Neural cell (in vitro differentiated cells): ENCODE measurements at regions not wholly inside any gene's neighbourhood (a gene's known extent, or its start where the extent isn't known, plus 50 kb on each side); places are given as distances from the start of the nearest gene placed in this dataset.

Source experiments
- H2AFZ ChIP-seq: fragments of 200-600, 300-800 bp; sonication (generic), shearing (Covaris generic); 2 replicates; pipeline ENCODE4 v1.6.0; 2014; ENCODE audit warnings: low read depth, mild to moderate bottlenecking, antibody characterized with exemption, low read length, moderate library complexity
- H3F3A ChIP-seq: fragments of 200-600 bp; shearing (Covaris generic); 2 replicates; pipeline ENCODE4 v1.6.1; 2016; ENCODE audit warnings: mild to moderate bottlenecking, moderate library complexity, mixed read lengths, antibody characterized with exemption, low read length; ENCODE audit not compliant: insufficient read depth, poor library complexity, severe bottlenecking
- H3K27ac ChIP-seq: fragments of 200-600, 300-800 bp; sonication (generic), shearing (Covaris generic); 2 replicates; pipeline ENCODE4 v1.5.1; 2014; ENCODE audit warnings: mild to moderate bottlenecking, low read length, moderate library complexity
- H3K27me3 ChIP-seq: fragments of 300-800, 200-600 bp; sonication (generic), shearing (Covaris generic); 2 replicates; pipeline ENCODE4 v1.6.0; 2014; ENCODE audit warnings: mild to moderate bottlenecking, low read depth, low read length, moderate library complexity; ENCODE audit not compliant: insufficient read depth
- H3K36me3 ChIP-seq: fragments of 300-800, 200-600 bp; sonication (generic), shearing (Covaris generic); 2 replicates; pipeline ENCODE4 v1.5.1; 2014; ENCODE audit warnings: mild to moderate bottlenecking, antibody characterized with exemption, low read length, moderate library complexity; ENCODE audit not compliant: insufficient read depth
- H3K4me2 ChIP-seq: fragments of 300-800, 200-600 bp; sonication (generic), shearing (Covaris generic); 2 replicates; pipeline ENCODE4 v1.6.0; 2014; ENCODE audit warnings: mild to moderate bottlenecking, low read length
- H3K4me3 ChIP-seq: fragments of 300-800, 200-600 bp; sonication (generic), shearing (Covaris generic); 2 replicates; pipeline ENCODE4 v1.5.1; 2014; ENCODE audit warnings: mild to moderate bottlenecking, low read length, moderate library complexity
- H3K79me2 ChIP-seq: fragments of 200-600 bp; shearing (Covaris generic); replicated peaks from 2 replicates; pipeline ENCODE4 v1.6.0; 2014; ENCODE audit warnings: mild to moderate bottlenecking, low read length, moderate library complexity; ENCODE audit not compliant: insufficient read depth
- H3K9ac ChIP-seq: fragments of 300-800, 200-600 bp; sonication (generic), shearing (Covaris generic); 2 replicates; pipeline ENCODE4 v1.6.1; 2016; ENCODE audit warnings: mild to moderate bottlenecking, low read length, mixed read lengths
- H3K9me2 ChIP-seq: fragments of 200-600 bp; shearing (Covaris generic); 2 replicates; pipeline ENCODE4 v1.6.1; 2016; ENCODE audit warnings: mild to moderate bottlenecking, low read length, mixed read lengths; ENCODE audit not compliant: insufficient read depth
- H3K9me3 ChIP-seq: fragments of 200-600, 300-800 bp; sonication (generic), shearing (Covaris generic); 2 replicates; pipeline ENCODE4 v1.6.1; 2016; ENCODE audit warnings: mild to moderate bottlenecking, mixed run types, low read length, moderate library complexity, mixed read lengths
- H4K20me1 ChIP-seq: fragments of 200-600 bp; shearing (Covaris generic); 2 replicates; pipeline ENCODE4 v1.6.1; 2016; ENCODE audit warnings: mild to moderate bottlenecking, mixed run types; ENCODE audit not compliant: insufficient read depth
- EP300 ChIP-seq: fragments of 450-650 bp; conservative IDR thresholded peaks from 2 replicates; pipeline ENCODE4 v1.6.1; 2014; ENCODE audit warnings: antibody characterized with exemption, mild to moderate bottlenecking, moderate library complexity; ENCODE audit not compliant: poor library complexity, severe bottlenecking
- EZH2 ChIP-seq: fragments of 200-600, 300-800 bp; shearing (Covaris generic), sonication (generic); IDR thresholded peaks from 2 replicates; pipeline ENCODE4 v1.6.1; 2014; ENCODE audit warnings: antibody characterized with exemption, low read length, borderline replicate concordance, mild to moderate bottlenecking; ENCODE audit not compliant: insufficient read depth, poor library complexity, severe bottlenecking
- MXI1 ChIP-seq: fragments of 450-650 bp; conservative IDR thresholded peaks from 2 replicates; pipeline ENCODE4 v1.6.1; 2014; ENCODE audit warnings: antibody characterized with exemption, mild to moderate bottlenecking; ENCODE audit not compliant: poor library complexity, severe bottlenecking
- POLR2AphosphoS5 ChIP-seq: IDR thresholded peaks from 2 replicates; pipeline ENCODE4 v1.6.1; 2012
- RAD21 ChIP-seq: fragments of 450-650 bp; conservative IDR thresholded peaks from 2 replicates; pipeline ENCODE4 v1.6.1; 2014; ENCODE audit warnings: antibody characterized with exemption, mild to moderate bottlenecking, moderate library complexity
- SMC3 ChIP-seq: fragments of 450-650 bp; conservative IDR thresholded peaks from 2 replicates; pipeline ENCODE4 v1.6.1; 2014; ENCODE audit warnings: antibody characterized with exemption, mild to moderate bottlenecking, moderate library complexity; ENCODE audit not compliant: poor library complexity
- TAF1 ChIP-seq: IDR thresholded peaks from 2 replicates; pipeline ENCODE4 v1.6.1; 2012; ENCODE audit warnings: low read depth
- TF ChIP-seq, protein P1 (sequence below): IDR thresholded peaks from 2 replicates; pipeline ENCODE4 v1.6.1; 2012; ENCODE audit warnings: borderline replicate concordance
- TF ChIP-seq, protein P2 (sequence below): fragments of 450-650 bp; IDR thresholded peaks from 2 replicates; pipeline ENCODE4 v1.5.1; 2014; ENCODE audit warnings: antibody characterized with exemption, mild to moderate bottlenecking, moderate library complexity; ENCODE audit not compliant: poor library complexity, severe bottlenecking

- no peaks in the 10 kb centered on the region for H4K20me1 ChIP-seq
- H3K4me3 ChIP-seq = no peak overlapping the region
- H3K27ac ChIP-seq = no peak overlapping the region
- no peaks in the 10 kb centered on the region for H3K9me3 ChIP-seq
- no peaks in the 10 kb centered on the region for H3K9me2 ChIP-seq
- TF ChIP-seq RAD21 (no peak), EZH2 (no peak), TAF1 (no peak), SMC3 (no peak), POLR2AphosphoS5 (no peak)
- TF ChIP-seq, protein P1, sequence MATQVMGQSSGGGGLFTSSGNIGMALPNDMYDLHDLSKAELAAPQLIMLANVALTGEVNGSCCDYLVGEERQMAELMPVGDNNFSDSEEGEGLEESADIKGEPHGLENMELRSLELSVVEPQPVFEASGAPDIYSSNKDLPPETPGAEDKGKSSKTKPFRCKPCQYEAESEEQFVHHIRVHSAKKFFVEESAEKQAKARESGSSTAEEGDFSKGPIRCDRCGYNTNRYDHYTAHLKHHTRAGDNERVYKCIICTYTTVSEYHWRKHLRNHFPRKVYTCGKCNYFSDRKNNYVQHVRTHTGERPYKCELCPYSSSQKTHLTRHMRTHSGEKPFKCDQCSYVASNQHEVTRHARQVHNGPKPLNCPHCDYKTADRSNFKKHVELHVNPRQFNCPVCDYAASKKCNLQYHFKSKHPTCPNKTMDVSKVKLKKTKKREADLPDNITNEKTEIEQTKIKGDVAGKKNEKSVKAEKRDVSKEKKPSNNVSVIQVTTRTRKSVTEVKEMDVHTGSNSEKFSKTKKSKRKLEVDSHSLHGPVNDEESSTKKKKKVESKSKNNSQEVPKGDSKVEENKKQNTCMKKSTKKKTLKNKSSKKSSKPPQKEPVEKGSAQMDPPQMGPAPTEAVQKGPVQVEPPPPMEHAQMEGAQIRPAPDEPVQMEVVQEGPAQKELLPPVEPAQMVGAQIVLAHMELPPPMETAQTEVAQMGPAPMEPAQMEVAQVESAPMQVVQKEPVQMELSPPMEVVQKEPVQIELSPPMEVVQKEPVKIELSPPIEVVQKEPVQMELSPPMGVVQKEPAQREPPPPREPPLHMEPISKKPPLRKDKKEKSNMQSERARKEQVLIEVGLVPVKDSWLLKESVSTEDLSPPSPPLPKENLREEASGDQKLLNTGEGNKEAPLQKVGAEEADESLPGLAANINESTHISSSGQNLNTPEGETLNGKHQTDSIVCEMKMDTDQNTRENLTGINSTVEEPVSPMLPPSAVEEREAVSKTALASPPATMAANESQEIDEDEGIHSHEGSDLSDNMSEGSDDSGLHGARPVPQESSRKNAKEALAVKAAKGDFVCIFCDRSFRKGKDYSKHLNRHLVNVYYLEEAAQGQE = no peak
- TF ChIP-seq, protein P2, sequence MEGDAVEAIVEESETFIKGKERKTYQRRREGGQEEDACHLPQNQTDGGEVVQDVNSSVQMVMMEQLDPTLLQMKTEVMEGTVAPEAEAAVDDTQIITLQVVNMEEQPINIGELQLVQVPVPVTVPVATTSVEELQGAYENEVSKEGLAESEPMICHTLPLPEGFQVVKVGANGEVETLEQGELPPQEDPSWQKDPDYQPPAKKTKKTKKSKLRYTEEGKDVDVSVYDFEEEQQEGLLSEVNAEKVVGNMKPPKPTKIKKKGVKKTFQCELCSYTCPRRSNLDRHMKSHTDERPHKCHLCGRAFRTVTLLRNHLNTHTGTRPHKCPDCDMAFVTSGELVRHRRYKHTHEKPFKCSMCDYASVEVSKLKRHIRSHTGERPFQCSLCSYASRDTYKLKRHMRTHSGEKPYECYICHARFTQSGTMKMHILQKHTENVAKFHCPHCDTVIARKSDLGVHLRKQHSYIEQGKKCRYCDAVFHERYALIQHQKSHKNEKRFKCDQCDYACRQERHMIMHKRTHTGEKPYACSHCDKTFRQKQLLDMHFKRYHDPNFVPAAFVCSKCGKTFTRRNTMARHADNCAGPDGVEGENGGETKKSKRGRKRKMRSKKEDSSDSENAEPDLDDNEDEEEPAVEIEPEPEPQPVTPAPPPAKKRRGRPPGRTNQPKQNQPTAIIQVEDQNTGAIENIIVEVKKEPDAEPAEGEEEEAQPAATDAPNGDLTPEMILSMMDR = no peak
- no peak overlapping the region for H2AFZ ChIP-seq
- no peak overlapping the region for H3K4me2 ChIP-seq
- H3K36me3 ChIP-seq = no peaks in the 10 kb centered on the region
- no peaks in the 10 kb centered on the region for H3K79me2 ChIP-seq
- H3F3A ChIP-seq = no peaks in the 10 kb centered on the region
- no peak overlapping the region for H3K9ac ChIP-seq
- H3K27me3 ChIP-seq = no peaks in the 10 kb centered on the region
Observed at GRCh38 chr9:2386566-2386965, 235.0 kb upstream of the VLDLR start.

- Histone ChIP-seq H2AFZ (no peak overlapping the region), H3K27ac (no peak overlapping the region), H3K4me3 (no peak overlapping the region), H3F3A (no peaks in the 10 kb centered on the region), H3K79me2 (no peaks in the 10 kb centered on the region), H3K9me3 (no peaks in the 10 kb centered on the region), H3K27me3 (no peaks in the 10 kb centered on the region), H3K9me2 (no peaks in the 10 kb centered on the region), H4K20me1 (no peaks in the 10 kb centered on the region), H3K9ac (no peak overlapping the region), H3K4me2 (no peak overlapping the region), H3K36me3 (no peaks in the 10 kb centered on the region)
- TF ChIP-seq, protein P1 = no peak
- TF ChIP-seq MXI1 (no peak), EZH2 (no peak), RAD21 (no peak), EP300 (no peak), TAF1 (no peak), SMC3 (no peak), POLR2AphosphoS5 (no peak)
- TF ChIP-seq, protein P2 = no peak
Observed at GRCh38 chr9:2387166-2387565, 234.4 kb upstream of the VLDLR start.
